Calu3 (cell line): ENCODE measurements at regions not wholly inside any gene's neighbourhood (a gene's known extent, or its start where the extent isn't known, plus 50 kb on each side); places are given as distances from the start of the nearest gene placed in this dataset.

ENCODE experiments used
- BruUV-seq: library from RNA; stranded (reverse); fragments of 400-500 nt; replicated peaks from 2 replicates; lab custom pipeline; 2021; lab: Mats Ljungman, UMichigan
- CTCF ChIA-PET: fragments of 300-600 bp; sonication (Branson Sonifier 250); formaldehyde crosslinking; loops from one replicate; lab custom pipeline; 2022; ENCODE audit warnings: antibody characterized with exemption; lab: Charles Lee
- DNase-seq: peaks from one replicate; pipeline ENCODE4 v3.0.0; 2022
- H3K27ac Mint-ChIP-seq: one replicate; pipeline ENCODE4 v1.8.0; 2022; ENCODE audit warnings: mixed read lengths; ENCODE audit not compliant: unreplicated experiment
- H3K27me3 Mint-ChIP-seq: one replicate; pipeline ENCODE4 v1.8.0; 2022; ENCODE audit warnings: mixed read lengths; ENCODE audit not compliant: unreplicated experiment
- H3K36me3 Mint-ChIP-seq: one replicate; pipeline ENCODE4 v1.8.0; 2022; ENCODE audit warnings: mild to moderate bottlenecking, moderate library complexity, mixed read lengths; ENCODE audit not compliant: insufficient read depth, unreplicated experiment
- H3K4me1 Mint-ChIP-seq: one replicate; pipeline ENCODE4 v1.8.0; 2022; ENCODE audit warnings: mild to moderate bottlenecking, low read depth, mixed read lengths; ENCODE audit not compliant: unreplicated experiment
- H3K4me3 Mint-ChIP-seq: one replicate; pipeline ENCODE4 v1.8.0; 2022; ENCODE audit warnings: mild to moderate bottlenecking, low read depth, moderate library complexity, mixed read lengths; ENCODE audit not compliant: unreplicated experiment
- H3K9me3 Mint-ChIP-seq: one replicate; pipeline ENCODE4 v1.8.0; 2022; ENCODE audit warnings: low read depth, mixed read lengths; ENCODE audit not compliant: unreplicated experiment
- CTCF ChIP-seq: fragments of 200-600 bp; IDR thresholded peaks from one replicate; pipeline ENCODE4 v1.8.0; 2022; ENCODE audit warnings: antibody characterized with exemption; ENCODE audit not compliant: unreplicated experiment
- intact Hi-C: fragments of 100-400 bp; cut with micrococcal nuclease; formaldehyde crosslinking; loops from one replicate; pipeline ENCODE4 v1.10.0; 2022; ENCODE audit not compliant: unreplicated experiment

- Mint-ChIP-seq H3K9me3 (peaks cover 3% of the 10 kb centered on the region), H3K27me3 (peaks cover 80% of the 10 kb centered on the region), H3K4me3 (no peak overlapping the region), H3K27ac (no peak overlapping the region), H3K4me1 (no peaks in the 10 kb centered on the region), H3K36me3 (no peaks in the 10 kb centered on the region)
- CTCF ChIA-PET = no interaction called here
- intact Hi-C loops = no loop called here
- no peak for TF ChIP-seq CTCF
- no peak for DNase-seq
- BruUV-seq = no TSS peak
Measured at GRCh38 chr17:79490530-79490929, 120.3 kb downstream of the RBFOX3 start.

GRCh38 chr17:79487149-79487548 is 123.7 kb downstream of the RBFOX3 start:
- Mint-ChIP-seq H3K36me3 (no peaks in the 10 kb centered on the region), H3K27me3 (peaks cover 89% of the 10 kb centered on the region), H3K4me1 (no peaks in the 10 kb centered on the region), H3K4me3 (no peak overlapping the region), H3K9me3 (no peaks in the 10 kb centered on the region), H3K27ac (no peak overlapping the region)
- BruUV-seq = no TSS peak
- intact Hi-C loops = no loop called here
- no peak for DNase-seq
- TF ChIP-seq CTCF = no peak
- CTCF ChIA-PET = no interaction called here

- no peaks in the 10 kb centered on the region for H3K9me3 Mint-ChIP-seq
- no peaks in the 10 kb centered on the region for H3K4me1 Mint-ChIP-seq
- CTCF ChIA-PET = no interaction called here
- H3K4me3 Mint-ChIP-seq = no peak overlapping the region
- no peak overlapping the region for H3K27ac Mint-ChIP-seq
- intact Hi-C loops = no loop called here
- H3K36me3 Mint-ChIP-seq = no peaks in the 10 kb centered on the region
- no peak for DNase-seq
- BruUV-seq = no TSS peak
- peaks cover 89% of the 10 kb centered on the region for H3K27me3 Mint-ChIP-seq
- no peak for TF ChIP-seq CTCF
Measured at GRCh38 chr17:79485991-79486390, 124.9 kb downstream of the RBFOX3 start.

- no peak for DNase-seq
- intact Hi-C loops = no loop called here
- Mint-ChIP-seq H3K4me3 (no peak overlapping the region), H3K27ac (no peak overlapping the region), H3K9me3 (no peaks in the 10 kb centered on the region), H3K27me3 (peaks cover 89% of the 10 kb centered on the region), H3K4me1 (no peaks in the 10 kb centered on the region), H3K36me3 (no peaks in the 10 kb centered on the region)
- CTCF ChIA-PET = interaction anchor here (0.9 kb wide), 1 partner anchor 16 kb away, joined by 3 read pairs; no protein-coding TSS in a partner anchor
- no TSS peak for BruUV-seq
- no peak for TF ChIP-seq CTCF
Measured at GRCh38 chr17:79485419-79485985, 125.3 kb downstream of the RBFOX3 start.
